ENCODE measurements at regions not wholly inside any gene's neighbourhood (a gene's known extent, or its start where the extent isn't known, plus 50 kb on each side); places are given as distances from the start of the nearest gene placed in this dataset.

GRCh38 chr6:10215326-10216110 is 199.4 kb downstream of the TFAP2A start:
- TF ChIP-seq CTCF (IDR thresholded peaks at IDR 0.05; ENCODE audit: extremely low read depth in 1 of 2, insufficient read depth in 1 of 2, low read depth in 1 of 2, low read length in 2 of 2) (no peak), POLR2AphosphoS5 (IDR thresholded peaks at IDR 0.05; ENCODE audit: insufficient read depth, low read depth, low read length) (no peak)
